GM10266 (cell line): ENCODE measurements at regions not wholly inside any gene's neighbourhood (a gene's known extent, or its start where the extent isn't known, plus 50 kb on each side); places are given as distances from the start of the nearest gene placed in this dataset.

Experiments
- DNase-seq: peaks from one replicate; pipeline ENCODE4 v3.0.0; 2012; ENCODE audit errors: extremely low spot score
- CTCF ChIP-seq: IDR thresholded peaks from 2 replicates; pipeline ENCODE4 v1.5.1; 2012; ENCODE audit warnings: mild to moderate bottlenecking, low read depth; ENCODE audit not compliant: control insufficient read depth, insufficient read depth; ENCODE audit errors: missing control alignments

- TF ChIP-seq CTCF: no peak
- DNase-seq: no peak
Measured at GRCh38 chr12:76649099-76649498, 89.5 kb upstream of the OSBPL8 start.

GRCh38 chr12:76652402-76652801, 92.8 kb upstream of the OSBPL8 start:
- TF ChIP-seq CTCF: no peak
- DNase-seq: no peak

GRCh38 chr12:76653342-76653741, 93.8 kb upstream of the OSBPL8 start:
- DNase-seq: no peak
- no peak for TF ChIP-seq CTCF

GRCh38 chr12:76664731-76665130, 99.2 kb upstream of the ZDHHC17 start:
- no peak for TF ChIP-seq CTCF
- DNase-seq: no peak

- TF ChIP-seq CTCF: no peak
- DNase-seq: no peak
Measured at GRCh38 chr12:76666290-76666835, 97.6 kb upstream of the ZDHHC17 start.

- no peak for TF ChIP-seq CTCF
- DNase-seq: no peak
Measured at GRCh38 chr12:76669981-76670380, 93.9 kb upstream of the ZDHHC17 start.

GRCh38 chr12:76670776-76671175, 93.1 kb upstream of the ZDHHC17 start:
- DNase-seq: no peak

More at GRCh38 chr12:76670776-76671175, 93.1 kb upstream of the ZDHHC17 start:
- no peak for TF ChIP-seq CTCF
